HG03066 (cell line): ENCODE measurements at regions not wholly inside any gene's neighbourhood (a gene's known extent, or its start where the extent isn't known, plus 50 kb on each side); places are given as distances from the start of the nearest gene placed in this dataset.

ENCODE experiments used
- ATAC-seq: cut with Tn5 transposase; IDR thresholded peaks from one replicate; pipeline ENCODE4 v1.9.1; 2021; ENCODE audit warnings: low read depth; ENCODE audit not compliant: unreplicated experiment

DNA sequence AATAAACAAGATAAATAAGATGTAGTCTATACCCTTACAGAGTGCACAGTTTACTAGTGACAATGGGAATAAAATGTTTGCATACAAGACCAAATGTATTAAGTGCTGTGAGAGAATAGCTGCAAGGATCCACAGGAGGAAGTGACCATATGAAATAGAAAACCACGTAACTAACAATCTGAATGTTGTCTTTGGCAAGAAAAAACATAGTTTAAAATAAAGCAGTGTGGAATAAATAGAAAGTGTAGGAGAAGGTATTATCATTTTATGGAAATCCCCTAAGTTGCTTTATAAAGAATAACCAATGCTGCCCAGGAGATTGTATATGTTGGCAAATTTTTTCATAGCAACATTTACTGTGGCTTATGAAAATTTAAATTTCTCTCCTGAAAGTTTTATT lies 116.1 kb downstream of the PCDH7 start:
- ATAC-seq, result no peak

DNA sequence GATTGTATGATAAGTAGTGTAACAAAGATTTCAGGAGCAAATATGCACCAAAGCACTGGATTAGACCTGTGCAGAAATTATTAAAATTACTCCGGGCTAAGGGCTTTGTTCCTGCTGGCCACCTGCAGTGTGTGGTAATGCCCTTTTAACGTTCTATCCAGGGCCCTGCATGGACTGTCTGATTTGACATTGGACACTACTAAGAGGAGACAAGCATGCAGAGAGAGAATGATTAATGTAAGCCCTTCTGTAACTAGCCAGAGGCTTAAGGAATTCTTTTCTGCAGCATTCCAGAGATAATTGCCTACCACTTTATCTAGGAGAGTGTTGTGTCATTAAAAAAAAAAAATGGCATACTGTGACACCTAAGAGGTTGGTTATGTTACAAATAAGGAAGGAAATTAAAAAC lies 117.0 kb downstream of the PCDH7 start:
- no peak for ATAC-seq

GRCh38 chr4:30837861-30838260 lies 117.7 kb downstream of the PCDH7 start:
- no peak for ATAC-seq

- ATAC-seq, result no peak
These were observed 118.2 kb downstream of the PCDH7 start for GRCh38 chr4:30838331-30838730.

- no peak for ATAC-seq
These were observed 119.7 kb downstream of the PCDH7 start for GRCh38 chr4:30839583-30840520.

DNA sequence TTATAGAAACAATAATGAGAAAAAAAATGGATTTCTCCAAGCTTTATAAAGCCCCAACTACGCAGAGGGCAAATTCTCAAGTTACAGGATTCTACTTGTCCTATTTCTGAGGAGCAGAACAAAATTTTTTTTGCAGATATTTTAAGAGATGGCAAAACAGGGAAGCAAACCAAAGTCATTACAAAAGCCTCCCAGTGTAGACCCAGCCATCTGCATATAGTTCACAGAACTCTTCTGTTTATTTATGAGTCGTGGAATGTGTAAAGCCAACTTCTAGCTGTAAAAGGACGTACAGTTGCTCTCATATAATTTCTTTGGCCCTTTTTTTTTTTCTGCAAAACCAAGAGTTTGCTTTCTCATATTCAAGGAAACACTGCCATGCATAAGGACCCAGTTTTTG lies 120.4 kb downstream of the PCDH7 start:
- no peak for ATAC-seq

DNA sequence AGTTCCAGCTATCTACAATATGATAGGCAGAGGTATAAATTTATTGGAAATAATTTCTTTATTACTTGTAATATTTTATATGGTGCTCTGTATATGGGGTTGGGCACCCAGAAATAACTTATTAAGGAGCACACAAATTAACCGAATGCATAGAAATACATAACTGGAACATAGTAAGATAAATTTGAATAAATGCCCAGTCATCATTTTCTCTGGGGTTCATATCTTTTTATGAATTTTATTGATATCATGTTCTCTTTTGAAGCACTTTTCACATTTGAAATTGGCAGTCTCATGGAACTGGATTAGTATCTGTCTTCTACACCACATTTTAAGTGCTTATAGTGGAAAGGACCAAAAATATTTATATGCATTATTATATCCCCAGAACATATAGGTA lies 122.0 kb downstream of the PCDH7 start:
- no peak for ATAC-seq

DNA sequence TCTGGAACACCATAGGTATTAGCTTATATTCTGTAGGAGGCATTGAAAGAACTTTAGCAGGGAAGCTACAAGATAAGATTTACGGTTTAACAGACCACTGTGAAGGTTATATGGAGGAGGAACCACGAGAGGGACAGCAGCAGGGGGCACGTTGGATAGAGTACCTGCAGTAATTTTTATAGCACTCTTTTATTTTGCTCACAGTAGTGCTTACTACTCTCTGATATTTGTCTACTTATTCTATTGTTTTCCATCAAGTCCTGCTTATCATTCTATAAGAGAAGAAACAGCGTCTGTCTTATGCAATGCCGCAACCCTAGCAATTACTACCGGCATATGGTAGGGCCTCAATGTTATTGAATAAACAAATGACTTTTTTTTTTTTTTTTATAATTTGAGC lies 122.5 kb downstream of the PCDH7 start:
- ATAC-seq, result no peak

- no peak for ATAC-seq
These were observed 124.9 kb downstream of the PCDH7 start for GRCh38 chr4:30844861-30845582.

DNA sequence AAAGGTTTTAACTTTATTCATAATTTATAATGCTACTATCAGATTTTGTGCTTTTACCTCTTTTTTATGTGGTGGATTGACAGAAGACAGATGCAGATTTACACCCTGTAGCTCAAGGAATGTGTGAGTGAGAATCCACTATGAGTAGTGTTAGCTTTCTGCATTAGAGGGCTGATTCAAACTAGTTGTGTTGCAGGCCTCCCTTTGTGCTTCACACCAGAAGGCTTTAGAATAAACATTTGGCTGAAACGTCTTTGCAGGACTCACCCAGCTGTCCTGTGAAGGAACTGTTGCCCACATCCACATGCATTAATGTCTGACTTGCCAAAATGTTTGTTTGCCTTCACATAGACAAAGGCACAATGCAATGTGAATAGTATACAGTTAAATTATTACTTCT lies 127.0 kb downstream of the PCDH7 start:
- ATAC-seq, result no peak

DNA sequence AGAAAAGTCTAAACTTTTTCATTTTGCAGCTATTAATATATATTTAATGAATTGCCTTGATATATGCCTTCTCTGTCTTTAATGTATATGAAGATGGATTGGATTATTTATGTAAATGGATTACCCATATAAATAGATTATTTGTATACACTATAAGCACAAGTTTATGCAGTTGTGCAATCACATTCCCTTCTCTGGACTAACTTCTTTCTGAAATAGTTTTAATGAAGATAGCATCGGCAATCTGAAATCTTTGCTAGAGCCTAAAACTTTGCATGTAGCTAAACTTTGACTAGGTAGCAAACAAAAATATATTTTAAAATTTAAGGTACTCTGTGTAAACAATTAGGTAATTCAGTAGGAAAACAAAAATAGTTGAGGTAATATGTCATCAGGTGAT lies 127.8 kb downstream of the PCDH7 start:
- no peak for ATAC-seq

GRCh38 chr4:30854531-30854930 lies 134.4 kb downstream of the PCDH7 start:
- ATAC-seq, result no peak

- no peak for ATAC-seq
These were observed 135.1 kb downstream of the PCDH7 start for GRCh38 chr4:30855232-30855631.

DNA sequence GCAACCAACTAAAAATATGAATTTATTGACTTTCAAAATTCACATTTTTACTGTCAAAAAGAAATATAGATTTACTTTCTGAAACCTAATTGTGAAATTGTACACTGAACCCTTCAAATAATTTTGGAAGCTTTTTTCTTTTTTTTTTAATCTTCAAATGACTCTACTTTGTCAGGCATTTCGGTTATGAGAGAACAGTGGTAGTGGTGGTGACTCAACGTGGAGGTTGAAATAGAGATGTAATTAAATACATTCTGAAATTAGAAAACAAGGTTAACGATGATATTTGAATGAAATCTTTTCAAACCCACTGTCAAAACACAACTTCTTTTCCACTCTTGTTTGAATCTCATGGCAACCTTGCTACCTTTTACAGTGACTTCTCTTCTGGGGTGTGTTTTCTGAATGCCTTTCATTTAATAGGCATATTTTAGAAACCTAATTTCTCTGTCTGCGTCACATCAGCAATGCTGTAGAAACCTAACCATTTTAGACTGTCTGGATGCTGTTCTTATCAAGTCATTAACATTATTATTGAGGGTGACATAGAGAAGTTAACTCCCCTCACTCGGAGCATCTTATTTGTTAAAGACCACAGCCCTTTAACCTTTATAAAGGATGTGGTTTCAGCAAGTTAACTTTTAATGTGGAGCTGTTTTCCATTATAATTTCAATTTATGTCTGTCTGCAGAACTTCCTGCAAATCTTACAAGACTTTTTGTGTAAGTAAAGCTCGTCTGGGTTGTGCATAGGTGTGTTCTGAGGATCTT lies 136.8 kb downstream of the PCDH7 start:
- no peak for ATAC-seq

DNA sequence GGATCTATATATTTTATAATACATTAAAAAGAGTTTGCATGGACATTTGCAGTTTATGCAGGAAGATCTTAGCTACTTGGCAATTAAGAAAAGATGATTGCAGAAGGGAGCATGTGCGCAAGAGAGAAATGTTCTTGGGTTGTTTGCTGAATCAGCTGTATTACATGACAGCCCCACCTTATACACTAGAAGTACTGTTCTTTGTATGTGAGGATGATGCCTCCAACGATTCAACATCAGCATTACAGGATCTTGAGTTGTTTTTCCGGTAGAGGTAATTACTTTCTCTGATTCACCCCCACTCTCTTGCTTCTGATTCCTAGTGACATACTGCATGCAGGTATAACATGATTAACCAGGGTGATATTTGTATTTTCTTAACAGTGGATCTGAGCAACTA lies 140.8 kb downstream of the PCDH7 start:
- ATAC-seq, result no peak

GRCh38 chr4:30862196-30862595 lies 142.0 kb downstream of the PCDH7 start:
- no peak for ATAC-seq

GRCh38 chr4:30863021-30863420 lies 142.9 kb downstream of the PCDH7 start:
- ATAC-seq, result no peak

DNA sequence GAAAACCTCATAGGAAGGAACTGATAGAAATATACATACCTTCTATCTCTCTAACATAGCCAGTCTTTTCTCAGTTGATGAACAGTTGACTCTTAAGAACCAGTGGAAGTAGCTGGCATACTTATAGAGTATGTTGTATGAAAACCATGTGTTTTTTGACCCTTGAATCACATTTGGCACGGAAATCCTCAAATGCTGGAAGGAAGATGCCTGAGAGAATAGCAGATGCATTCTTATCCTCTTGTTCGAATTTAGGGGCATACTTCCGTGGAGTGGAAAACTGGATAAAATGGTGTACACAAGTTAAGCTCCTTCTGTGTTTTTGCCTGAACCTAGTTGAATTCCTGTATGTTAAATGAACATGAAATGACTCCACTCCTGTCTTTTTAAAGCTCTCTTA lies 145.5 kb downstream of the PCDH7 start:
- ATAC-seq, result no peak

GRCh38 chr4:30866346-30866745 lies 146.2 kb downstream of the PCDH7 start:
- no peak for ATAC-seq

GRCh38 chr4:30866907-30867306 lies 146.7 kb downstream of the PCDH7 start:
- no peak for ATAC-seq

GRCh38 chr4:30867427-30867826 lies 147.3 kb downstream of the PCDH7 start:
- ATAC-seq, result no peak
